ENCODE measurements at regions not wholly inside any gene's neighbourhood (a gene's known extent, or its start where the extent isn't known, plus 50 kb on each side); places are given as distances from the start of the nearest gene placed in this dataset.

DNA sequence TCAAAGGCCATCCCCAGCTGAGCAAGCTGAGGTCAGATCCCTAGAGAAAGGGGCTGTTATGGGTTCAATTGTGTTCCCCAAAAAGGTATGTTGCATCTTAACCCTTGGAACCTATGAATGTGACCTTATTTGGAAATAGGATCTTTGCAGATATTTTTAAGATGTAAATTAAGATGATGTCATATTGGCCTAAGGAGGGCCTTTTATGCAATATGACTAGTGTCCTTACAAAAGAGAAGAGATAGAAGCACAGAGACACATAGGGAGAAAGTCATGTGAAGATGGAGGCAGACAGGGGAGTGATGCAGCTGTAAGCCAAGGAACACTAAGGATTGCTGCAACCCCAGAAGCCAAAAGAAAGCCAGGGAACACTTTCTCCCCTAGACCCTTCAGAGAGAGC, 144.3 kb upstream of the TAB2 start:
- TF ChIP-seq POLR2A (IDR thresholded peaks at IDR 0.05; ENCODE audit: low read depth): no peak
- TF ChIP-seq EP300 (IDR thresholded peaks at IDR 0.05): no peak
- TF ChIP-seq, protein P1, sequence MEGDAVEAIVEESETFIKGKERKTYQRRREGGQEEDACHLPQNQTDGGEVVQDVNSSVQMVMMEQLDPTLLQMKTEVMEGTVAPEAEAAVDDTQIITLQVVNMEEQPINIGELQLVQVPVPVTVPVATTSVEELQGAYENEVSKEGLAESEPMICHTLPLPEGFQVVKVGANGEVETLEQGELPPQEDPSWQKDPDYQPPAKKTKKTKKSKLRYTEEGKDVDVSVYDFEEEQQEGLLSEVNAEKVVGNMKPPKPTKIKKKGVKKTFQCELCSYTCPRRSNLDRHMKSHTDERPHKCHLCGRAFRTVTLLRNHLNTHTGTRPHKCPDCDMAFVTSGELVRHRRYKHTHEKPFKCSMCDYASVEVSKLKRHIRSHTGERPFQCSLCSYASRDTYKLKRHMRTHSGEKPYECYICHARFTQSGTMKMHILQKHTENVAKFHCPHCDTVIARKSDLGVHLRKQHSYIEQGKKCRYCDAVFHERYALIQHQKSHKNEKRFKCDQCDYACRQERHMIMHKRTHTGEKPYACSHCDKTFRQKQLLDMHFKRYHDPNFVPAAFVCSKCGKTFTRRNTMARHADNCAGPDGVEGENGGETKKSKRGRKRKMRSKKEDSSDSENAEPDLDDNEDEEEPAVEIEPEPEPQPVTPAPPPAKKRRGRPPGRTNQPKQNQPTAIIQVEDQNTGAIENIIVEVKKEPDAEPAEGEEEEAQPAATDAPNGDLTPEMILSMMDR (IDR thresholded peaks at IDR 0.05): no peak
- no peak for TF ChIP-seq POLR2AphosphoS5 (IDR thresholded peaks at IDR 0.05)
- no peaks in the 10 kb centered on the region for H3K36me3 ChIP-seq
- intact Hi-C loops (cut with DNase I): no loop called here
- peaks cover 0 to 4% (median 2%) of the 10 kb centered on the region in 4 donors for H3K4me1 ChIP-seq
- H3K9me3 ChIP-seq: no peaks in the 10 kb centered on the region
- no peak overlapping the region for H3K4me3 ChIP-seq
- H3K27ac ChIP-seq (replicated peaks in 1 of 4): no peak overlapping the region
- DNase-seq (ENCODE audit: extremely low spot score): no peak
- no peaks in the 10 kb centered on the region for H3K27me3 ChIP-seq

- no peak overlapping the region for H3K4me3 ChIP-seq
- H3K36me3 ChIP-seq: no peaks in the 10 kb centered on the region
- TF ChIP-seq, protein P1 (IDR thresholded peaks at IDR 0.05): no peak
- TF ChIP-seq POLR2AphosphoS5 (IDR thresholded peaks at IDR 0.05): no peak
- no peak for TF ChIP-seq EP300 (IDR thresholded peaks at IDR 0.05)
- no peak for TF ChIP-seq POLR2A (IDR thresholded peaks at IDR 0.05; ENCODE audit: low read depth)
- no peak for DNase-seq (ENCODE audit: extremely low spot score)
- H3K9me3 ChIP-seq: no peaks in the 10 kb centered on the region
- intact Hi-C loops (cut with DNase I): no loop called here
- H3K27ac ChIP-seq (replicated peaks in 1 of 4): no peak overlapping the region
- H3K4me1 ChIP-seq: no peaks in the 10 kb centered on the region
- H3K27me3 ChIP-seq: no peaks in the 10 kb centered on the region
- whole genome bisulfite sequencing: 95% methylated on average over 1 of the region's 1 CpG
Measured at GRCh38 chr6:149174962-149175361, 142.6 kb upstream of the TAB2 start.

DNA sequence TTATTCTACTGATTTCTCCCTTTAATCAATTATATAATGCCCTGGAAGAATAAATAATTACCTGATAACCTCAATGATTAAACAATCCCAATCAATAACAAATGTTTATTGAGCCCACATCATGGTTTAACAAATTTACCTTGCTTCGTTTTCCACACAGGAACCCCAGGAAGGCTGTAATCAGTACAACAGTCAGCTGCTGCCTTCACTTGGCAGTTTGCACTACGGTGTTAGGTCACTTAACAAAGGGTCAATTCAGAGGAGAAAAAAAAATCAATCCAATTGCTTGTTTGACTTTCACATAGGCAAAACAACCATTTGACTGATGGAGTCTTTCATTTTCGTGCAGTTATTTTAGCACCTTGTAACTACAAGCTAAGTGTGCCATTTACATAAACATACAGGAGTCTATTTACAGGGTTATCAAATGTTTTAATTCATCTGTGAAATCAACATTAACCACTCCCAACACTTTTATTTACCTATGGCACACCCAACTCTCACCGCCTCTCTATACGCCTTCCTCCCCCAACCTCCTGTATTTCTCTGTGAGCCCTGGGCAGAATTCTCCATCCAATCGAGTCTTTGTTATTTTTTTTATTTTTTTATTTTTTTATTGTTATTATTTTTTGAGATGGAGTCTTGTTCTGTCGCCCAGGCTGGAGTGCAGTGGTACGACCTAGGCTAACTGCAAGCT, 140.4 kb upstream of the TAB2 start:
- TF ChIP-seq, protein P1 (IDR thresholded peaks at IDR 0.05): no peak
- TF ChIP-seq POLR2AphosphoS5 (IDR thresholded peaks at IDR 0.05): no peak
- TF ChIP-seq EP300 (IDR thresholded peaks at IDR 0.05): no peak
- no peak for TF ChIP-seq POLR2A (IDR thresholded peaks at IDR 0.05; ENCODE audit: low read depth)
- intact Hi-C loops (cut with DNase I): no loop called here
- no peak overlapping the region for H3K4me3 ChIP-seq
- 84% methylated on average over 8 of the region's 8 CpGs for WGBS
- peaks cover 0 to 4% (median 2%) of the 10 kb centered on the region in 4 donors for H3K4me1 ChIP-seq
- no peaks in the 10 kb centered on the region for H3K36me3 ChIP-seq
- H3K27me3 ChIP-seq: no peaks in the 10 kb centered on the region
- DNase-seq (ENCODE audit: extremely low spot score): no peak
- no peak overlapping the region for H3K27ac ChIP-seq (replicated peaks in 1 of 4)
- no peaks in the 10 kb centered on the region for H3K9me3 ChIP-seq

- 73% methylated on average over 1 of the region's 1 CpG for WGBS
- intact Hi-C loops (cut with DNase I): no loop called here
- TF ChIP-seq POLR2AphosphoS5 (IDR thresholded peaks at IDR 0.05): no peak
- no peak for TF ChIP-seq POLR2A (IDR thresholded peaks at IDR 0.05; ENCODE audit: low read depth)
- TF ChIP-seq, protein P1 (IDR thresholded peaks at IDR 0.05): no peak
- no peak for TF ChIP-seq EP300 (IDR thresholded peaks at IDR 0.05)
Measured at GRCh38 chr6:149179431-149179830, 138.1 kb upstream of the TAB2 start.

DNA sequence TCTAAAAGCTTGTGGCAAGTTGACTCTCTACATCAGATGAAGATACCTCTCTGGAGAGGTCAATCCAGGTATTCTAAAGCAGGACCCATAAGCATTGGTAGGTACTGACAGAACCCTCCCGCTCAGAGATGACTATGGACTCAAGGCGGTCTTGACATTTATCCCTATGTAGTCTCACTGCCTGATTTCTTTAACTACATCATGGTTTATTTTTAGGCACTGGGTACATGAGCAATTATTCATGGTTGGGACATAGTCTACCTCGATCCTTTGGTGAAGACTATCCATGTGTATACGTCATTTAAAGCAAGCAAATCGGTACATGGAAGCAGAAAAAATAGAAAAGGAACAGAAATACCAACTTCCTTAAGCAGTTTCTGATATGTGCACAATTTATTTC, 136.2 kb upstream of the TAB2 start:
- H3K36me3 ChIP-seq: no peaks in the 10 kb centered on the region
- DNase-seq (ENCODE audit: extremely low spot score): no peak
- H3K27ac ChIP-seq (replicated peaks in 1 of 4): no peak overlapping the region
- TF ChIP-seq EP300 (IDR thresholded peaks at IDR 0.05) (no peak), POLR2A (IDR thresholded peaks at IDR 0.05; ENCODE audit: low read depth) (no peak), POLR2AphosphoS5 (IDR thresholded peaks at IDR 0.05) (no peak)
- TF ChIP-seq, protein P1 (IDR thresholded peaks at IDR 0.05): no peak
- peaks cover 0 to 3% (median 0%) of the 10 kb centered on the region in 4 donors for H3K9me3 ChIP-seq
- intact Hi-C loops (cut with DNase I): no loop called here
- no peak overlapping the region for H3K4me3 ChIP-seq
- WGBS: 92% methylated on average over 5 of the region's 5 CpGs
- peaks cover 0 to 11% (median 5%) of the 10 kb centered on the region in 4 donors for H3K4me1 ChIP-seq
- no peaks in the 10 kb centered on the region for H3K27me3 ChIP-seq

More at GRCh38 chr6:149179431-149179830, 138.1 kb upstream of the TAB2 start:
- no peaks in the 10 kb centered on the region for H3K9me3 ChIP-seq
- no peak overlapping the region for H3K27ac ChIP-seq (replicated peaks in 1 of 4)
- no peak overlapping the region for H3K4me3 ChIP-seq
- H3K27me3 ChIP-seq: no peaks in the 10 kb centered on the region
- no peak for DNase-seq (ENCODE audit: extremely low spot score)
- H3K4me1 ChIP-seq: peaks cover 0 to 11% (median 5%) of the 10 kb centered on the region in 4 donors
- H3K36me3 ChIP-seq: no peaks in the 10 kb centered on the region

Data from esophagus muscularis mucosa (tissue), 4 donors.